ENCODE measurements at regions not wholly inside any gene's neighbourhood (a gene's known extent, or its start where the extent isn't known, plus 50 kb on each side); places are given as distances from the start of the nearest gene placed in this dataset.
"Not testable (repeated sequence)": the region's sequence is repeated elsewhere in the genome, so short reads cannot be mapped to it uniquely, and the experiment has no call there.

GRCh38 chr5:143634689-143635088 lies 177.3 kb upstream of the HMHB1 start:
- DNase-seq (ENCODE audit: low read depth in 2 of 2), result no peak

- no peak for DNase-seq (ENCODE audit: low read depth in 2 of 2)
Measured at GRCh38 chr5:143629871-143630659, 181.9 kb upstream of the HMHB1 start.

GRCh38 chr5:143625048-143625447 lies 186.9 kb upstream of the HMHB1 start:
- DNase-seq (ENCODE audit: low read depth in 2 of 2), result not testable (repeated sequence)

GRCh38 chr5:143624465-143624864 lies 187.5 kb upstream of the HMHB1 start:
- no peak for DNase-seq (ENCODE audit: low read depth in 2 of 2)

GRCh38 chr5:143619040-143619439 lies 192.9 kb upstream of the HMHB1 start:
- DNase-seq (ENCODE audit: low read depth in 2 of 2), result no peak

GRCh38 chr5:143618141-143618540 lies 193.8 kb upstream of the HMHB1 start:
- DNase-seq (ENCODE audit: low read depth in 2 of 2), result no peak

- DNase-seq (ENCODE audit: low read depth in 2 of 2), result no peak
Measured at GRCh38 chr5:143614831-143615230, 197.1 kb upstream of the HMHB1 start.

GRCh38 chr5:143613329-143613728 lies 198.6 kb upstream of the HMHB1 start:
- no peak for DNase-seq (ENCODE audit: low read depth in 2 of 2)

GRCh38 chr5:143610946-143611345 lies 201.0 kb upstream of the HMHB1 start:
- no peak for DNase-seq (ENCODE audit: low read depth in 2 of 2)

GRCh38 chr5:143606043-143606752 lies 202.7 kb upstream of the NR3C1 start:
- no peak for DNase-seq (ENCODE audit: low read depth in 2 of 2)

- peak in 1 of 2 donors; percentile 2 for DNase-seq (ENCODE audit: low read depth in 2 of 2)
Measured at GRCh38 chr5:143605403-143606005, 202.0 kb upstream of the NR3C1 start.

GRCh38 chr5:143601917-143602333 lies 198.4 kb upstream of the NR3C1 start:
- DNase-seq (ENCODE audit: low read depth in 2 of 2), result no peak

GRCh38 chr5:143601357-143601756 lies 197.9 kb upstream of the NR3C1 start:
- no peak for DNase-seq (ENCODE audit: low read depth in 2 of 2)

GRCh38 chr5:143600396-143601075 lies 197.1 kb upstream of the NR3C1 start:
- DNase-seq (ENCODE audit: low read depth in 2 of 2), result no peak

- no peak for DNase-seq (ENCODE audit: low read depth in 2 of 2)
Measured at GRCh38 chr5:143599474-143599873, 196.0 kb upstream of the NR3C1 start.

GRCh38 chr5:143596824-143597223 lies 193.3 kb upstream of the NR3C1 start:
- DNase-seq (ENCODE audit: low read depth in 2 of 2), result no peak

- DNase-seq (ENCODE audit: low read depth in 2 of 2), result no peak
Measured at GRCh38 chr5:143594902-143595818, 191.7 kb upstream of the NR3C1 start.

GRCh38 chr5:143593723-143594122 lies 190.2 kb upstream of the NR3C1 start:
- no peak for DNase-seq (ENCODE audit: low read depth in 2 of 2)

- no peak for DNase-seq (ENCODE audit: low read depth in 2 of 2)
Measured at GRCh38 chr5:143592648-143593047, 189.2 kb upstream of the NR3C1 start.

GRCh38 chr5:143588933-143589662 lies 185.6 kb upstream of the NR3C1 start:
- no peak for DNase-seq (ENCODE audit: low read depth in 2 of 2)

All from stimulated activated CD4-positive, alpha-beta T cell treated with anti-CD3 and anti-CD28 coated beads, Interleukin-1b, Interleukin-23, amount 100 ng/mL, for 4 hours (primary cell).